ENCODE measurements at regions not wholly inside any gene's neighbourhood (a gene's known extent, or its start where the extent isn't known, plus 50 kb on each side); places are given as distances from the start of the nearest gene placed in this dataset.

GRCh38 chr17:79458356-79458755, 152.5 kb downstream of the RBFOX3 start:
- H3K9ac ChIP-seq (ENCODE audit: low read length) = no peak overlapping the region
- no peak overlapping the region for H3K27ac ChIP-seq (ENCODE audit: low read depth, low read length)
- DNase-seq (ENCODE audit: low read depth, low spot score) (no peak), ATAC-seq (no peak)
- peaks cover 0 to 8% of the 10 kb centered on the region in 2 experiments; a peak in 2 of 4 replicates for H3K4me1 ChIP-seq (ENCODE audit: control insufficient read depth in 1 of 2, insufficient read depth in 2 of 2, low read length in 2 of 2)
- intact Hi-C loops (cut with micrococcal nuclease) = no loop called here
- ChIA-PET RAD21 (ENCODE audit: low non-redundant PET in 1 of 2, low total read pairs in 2 of 2, uncharacterized antibody in 2 of 2, unreplicated experiment in 2 of 2) (no interaction called here), POLR2A (no interaction called here), CTCF (no interaction called here)
- H2AFZ ChIP-seq (ENCODE audit: low read depth, low read length, poor library complexity, severe bottlenecking) = no peak overlapping the region
- no peaks in the 10 kb centered on the region for H3K79me2 ChIP-seq (ENCODE audit: insufficient read depth, low read length)
- H3K27me3 ChIP-seq (ENCODE audit: insufficient read depth, low read length) = no peaks in the 10 kb centered on the region
- H3K4me3 ChIP-seq (replicated peaks in 1 of 2; ENCODE audit: low read depth in 1 of 2, low read length in 2 of 2) = no peak overlapping the region
- H3K9me3 ChIP-seq (ENCODE audit: control insufficient read depth in 1 of 2, insufficient read depth in 1 of 2, low read depth in 1 of 2, low read length in 2 of 2) = no peaks in the 10 kb centered on the region
- H3K36me3 ChIP-seq (ENCODE audit: control insufficient read depth in 1 of 2, insufficient read depth in 2 of 2, low read length in 2 of 2) = no peaks in the 10 kb centered on the region
- H3K4me2 ChIP-seq (ENCODE audit: low read length) = no peak overlapping the region
- H4K20me1 ChIP-seq (ENCODE audit: insufficient read depth) = no peaks in the 10 kb centered on the region
- TF ChIP-seq ATF3 (IDR thresholded peaks at IDR 0.05) = no peak
- no peak for TF ChIP-seq JUND (IDR thresholded peaks at IDR 0.05)
- no peak for TF ChIP-seq EGR1 (IDR thresholded peaks at IDR 0.05; ENCODE audit: low read depth)
- no peak for TF ChIP-seq POLR2A (IDR thresholded peaks at IDR 0.05; ENCODE audit: borderline replicate concordance, extremely low read depth, insufficient read depth, insufficient read length)
- no peak for TF ChIP-seq SP1 (IDR thresholded peaks at IDR 0.05; ENCODE audit: low read depth)
- TF ChIP-seq YY1 (IDR thresholded peaks at IDR 0.05; ENCODE audit: extremely low read depth, insufficient replicate concordance, low read depth, low read length) = no peak
- no peak for TF ChIP-seq EZH2phosphoT487 (IDR thresholded peaks at IDR 0.05; ENCODE audit: borderline replicate concordance)
- no peaks in the 10 kb centered on the region for H3K9me2 ChIP-seq (ENCODE audit: insufficient read depth)
- no TSS peak for BruUV-seq (replicated peaks)

- TF ChIP-seq YY1 (IDR thresholded peaks at IDR 0.05; ENCODE audit: extremely low read depth, insufficient replicate concordance, low read depth, low read length) (no peak), SIN3A (IDR thresholded peaks at IDR 0.05; ENCODE audit: low read depth) (no peak), SRF (IDR thresholded peaks at IDR 0.05; ENCODE audit: low read depth) (no peak), RAD21 (IDR thresholded peaks at IDR 0.05; ENCODE audit: low read depth) (no peak), JUND (IDR thresholded peaks at IDR 0.05) (no peak), TCF7L2 (IDR thresholded peaks at IDR 0.05; ENCODE audit: borderline replicate concordance, extremely low read depth, insufficient read depth, insufficient read length) (no peak), CTCF (IDR thresholded peaks at IDR 0.05 in 2 of 3, conservative IDR thresholded peaks at IDR 0.05 in 1 of 3; ENCODE audit: borderline replicate concordance in 1 of 3, insufficient read depth in 1 of 3, low read depth in 2 of 3, low read length in 2 of 3) (no peak), POLR2A (IDR thresholded peaks at IDR 0.05; ENCODE audit: borderline replicate concordance, extremely low read depth, insufficient read depth, insufficient read length) (no peak), EZH2 (IDR thresholded peaks at IDR 0.05) (no peak), EGR1 (IDR thresholded peaks at IDR 0.05; ENCODE audit: low read depth) (no peak), FOSL1 (IDR thresholded peaks at IDR 0.05; ENCODE audit: low read depth) (no peak), CEBPB (IDR thresholded peaks at IDR 0.05; ENCODE audit: low read depth) (no peak), MAX (IDR thresholded peaks at IDR 0.05) (no peak)
- TF ChIP-seq, protein P1, sequence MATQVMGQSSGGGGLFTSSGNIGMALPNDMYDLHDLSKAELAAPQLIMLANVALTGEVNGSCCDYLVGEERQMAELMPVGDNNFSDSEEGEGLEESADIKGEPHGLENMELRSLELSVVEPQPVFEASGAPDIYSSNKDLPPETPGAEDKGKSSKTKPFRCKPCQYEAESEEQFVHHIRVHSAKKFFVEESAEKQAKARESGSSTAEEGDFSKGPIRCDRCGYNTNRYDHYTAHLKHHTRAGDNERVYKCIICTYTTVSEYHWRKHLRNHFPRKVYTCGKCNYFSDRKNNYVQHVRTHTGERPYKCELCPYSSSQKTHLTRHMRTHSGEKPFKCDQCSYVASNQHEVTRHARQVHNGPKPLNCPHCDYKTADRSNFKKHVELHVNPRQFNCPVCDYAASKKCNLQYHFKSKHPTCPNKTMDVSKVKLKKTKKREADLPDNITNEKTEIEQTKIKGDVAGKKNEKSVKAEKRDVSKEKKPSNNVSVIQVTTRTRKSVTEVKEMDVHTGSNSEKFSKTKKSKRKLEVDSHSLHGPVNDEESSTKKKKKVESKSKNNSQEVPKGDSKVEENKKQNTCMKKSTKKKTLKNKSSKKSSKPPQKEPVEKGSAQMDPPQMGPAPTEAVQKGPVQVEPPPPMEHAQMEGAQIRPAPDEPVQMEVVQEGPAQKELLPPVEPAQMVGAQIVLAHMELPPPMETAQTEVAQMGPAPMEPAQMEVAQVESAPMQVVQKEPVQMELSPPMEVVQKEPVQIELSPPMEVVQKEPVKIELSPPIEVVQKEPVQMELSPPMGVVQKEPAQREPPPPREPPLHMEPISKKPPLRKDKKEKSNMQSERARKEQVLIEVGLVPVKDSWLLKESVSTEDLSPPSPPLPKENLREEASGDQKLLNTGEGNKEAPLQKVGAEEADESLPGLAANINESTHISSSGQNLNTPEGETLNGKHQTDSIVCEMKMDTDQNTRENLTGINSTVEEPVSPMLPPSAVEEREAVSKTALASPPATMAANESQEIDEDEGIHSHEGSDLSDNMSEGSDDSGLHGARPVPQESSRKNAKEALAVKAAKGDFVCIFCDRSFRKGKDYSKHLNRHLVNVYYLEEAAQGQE (IDR thresholded peaks at IDR 0.05; ENCODE audit: low read depth) = no peak
- DNase-seq (ENCODE audit: low read depth, low spot score) = no peak
- no peaks in the 10 kb centered on the region for H3K79me2 ChIP-seq (ENCODE audit: insufficient read depth, low read length)
- H3K27me3 ChIP-seq (ENCODE audit: insufficient read depth, low read length) = no peaks in the 10 kb centered on the region
- H3K27ac ChIP-seq (ENCODE audit: low read depth, low read length) = no peak overlapping the region
- H3K9me3 ChIP-seq (ENCODE audit: control insufficient read depth in 1 of 2, insufficient read depth in 1 of 2, low read depth in 1 of 2, low read length in 2 of 2) = no peaks in the 10 kb centered on the region
- intact Hi-C loops (cut with micrococcal nuclease) = no loop called here
- no peaks in the 10 kb centered on the region for H3K36me3 ChIP-seq (ENCODE audit: control insufficient read depth in 1 of 2, insufficient read depth in 2 of 2, low read length in 2 of 2)
- H4K20me1 ChIP-seq (ENCODE audit: insufficient read depth) = no peaks in the 10 kb centered on the region
- ChIA-PET POLR2A (no interaction called here), CTCF (no interaction called here), RAD21 (ENCODE audit: low non-redundant PET in 1 of 2, low total read pairs in 2 of 2, uncharacterized antibody in 2 of 2, unreplicated experiment in 2 of 2) (no interaction called here)
- H3K9me2 ChIP-seq (ENCODE audit: insufficient read depth) = no peaks in the 10 kb centered on the region
- no peak for ATAC-seq
- H3K4me2 ChIP-seq (ENCODE audit: low read length) = no peak overlapping the region
- H3K4me1 ChIP-seq (ENCODE audit: control insufficient read depth in 1 of 2, insufficient read depth in 2 of 2, low read length in 2 of 2) = peaks cover 0 to 8% of the 10 kb centered on the region in 2 experiments; a peak in 2 of 4 replicates
- no peak overlapping the region for H3K4me3 ChIP-seq (replicated peaks in 1 of 2; ENCODE audit: low read depth in 1 of 2, low read length in 2 of 2)
- H3K9ac ChIP-seq (ENCODE audit: low read length) = no peak overlapping the region
- no TSS peak for BruUV-seq (replicated peaks)
- no peak overlapping the region for H2AFZ ChIP-seq (ENCODE audit: low read depth, low read length, poor library complexity, severe bottlenecking)
Observed at GRCh38 chr17:79457889-79458288, 153.0 kb downstream of the RBFOX3 start.
